Mucosa of descending colon (tissue), 3 donors: ENCODE measurements at regions not wholly inside any gene's neighbourhood (a gene's known extent, or its start where the extent isn't known, plus 50 kb on each side); places are given as distances from the start of the nearest gene placed in this dataset.

Experiments
- ATAC-seq: fragments of 200-7000 bp; cut with Tn5 transposase; one replicate; pipeline ENCODE4 v1.9.1; 2020; ENCODE audit warnings: mild to moderate bottlenecking, moderate library complexity
- DNase-seq, 3 donors: peaks; one replicate each; pipeline ENCODE4 v3.0.0-alpha.2; 2020
- H3K36me3 ChIP-seq: fragments of 200-600 bp; one replicate; pipeline ENCODE4 v1.8.0; 2021; ENCODE audit warnings: low read depth, mild to moderate bottlenecking
- H3K4me1 ChIP-seq: fragments of 200-600 bp; one replicate; pipeline ENCODE4 v1.8.0; 2021; ENCODE audit warnings: low read depth, mild to moderate bottlenecking
- H3K4me3 ChIP-seq: fragments of 200-600 bp; one replicate; pipeline ENCODE4 v1.8.0; 2021; ENCODE audit warnings: mild to moderate bottlenecking
- H3K9me3 ChIP-seq: fragments of 200-600 bp; one replicate; pipeline ENCODE4 v1.8.0; 2021; ENCODE audit warnings: mild to moderate bottlenecking
- intact Hi-C, 2 donors: fragments of 100-400 bp; cut with DNase I in 1 of 2; cut with micrococcal nuclease in 1 of 2; formaldehyde crosslinking; loops; one replicate each; pipeline versions ENCODE4 v1.11.0 to v1.11.1; 2022; cut with DNase I, micrococcal nuclease
- TF ChIP-seq, protein P1 (sequence below): fragments of 200-600 bp; IDR thresholded peaks from one replicate; pipeline ENCODE4 v1.8.0; 2022; ENCODE audit warnings: antibody characterized with exemption, mild to moderate bottlenecking
- donor health status: DM: no; HTN: no; CAD: no; lungs with moderate emphysema.
- donor health status: DM: no; HTN: no; CAD: no.
- donor health status: DM: no; HTN: yes; CAD: no.

DNA sequence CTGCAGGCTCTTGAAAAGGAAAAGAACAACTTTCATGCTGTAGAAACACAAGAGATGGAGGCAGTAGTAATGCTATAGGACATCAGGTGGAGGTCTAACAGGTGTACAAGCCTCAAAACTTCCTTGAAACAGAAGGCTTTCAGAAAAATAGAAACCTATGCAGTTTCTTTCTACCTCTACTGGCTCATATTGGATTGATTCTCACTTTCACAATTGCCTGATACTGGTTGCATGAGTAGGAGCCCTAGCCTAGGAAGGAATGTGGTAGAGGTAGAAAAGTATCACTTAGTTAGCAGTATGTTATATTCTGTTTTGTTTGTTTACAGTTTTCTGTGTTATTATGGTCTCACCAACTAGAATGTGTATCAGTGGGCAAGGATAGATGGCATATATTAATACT is 175.4 kb upstream of the GORAB start:
- TF ChIP-seq, protein P1, sequence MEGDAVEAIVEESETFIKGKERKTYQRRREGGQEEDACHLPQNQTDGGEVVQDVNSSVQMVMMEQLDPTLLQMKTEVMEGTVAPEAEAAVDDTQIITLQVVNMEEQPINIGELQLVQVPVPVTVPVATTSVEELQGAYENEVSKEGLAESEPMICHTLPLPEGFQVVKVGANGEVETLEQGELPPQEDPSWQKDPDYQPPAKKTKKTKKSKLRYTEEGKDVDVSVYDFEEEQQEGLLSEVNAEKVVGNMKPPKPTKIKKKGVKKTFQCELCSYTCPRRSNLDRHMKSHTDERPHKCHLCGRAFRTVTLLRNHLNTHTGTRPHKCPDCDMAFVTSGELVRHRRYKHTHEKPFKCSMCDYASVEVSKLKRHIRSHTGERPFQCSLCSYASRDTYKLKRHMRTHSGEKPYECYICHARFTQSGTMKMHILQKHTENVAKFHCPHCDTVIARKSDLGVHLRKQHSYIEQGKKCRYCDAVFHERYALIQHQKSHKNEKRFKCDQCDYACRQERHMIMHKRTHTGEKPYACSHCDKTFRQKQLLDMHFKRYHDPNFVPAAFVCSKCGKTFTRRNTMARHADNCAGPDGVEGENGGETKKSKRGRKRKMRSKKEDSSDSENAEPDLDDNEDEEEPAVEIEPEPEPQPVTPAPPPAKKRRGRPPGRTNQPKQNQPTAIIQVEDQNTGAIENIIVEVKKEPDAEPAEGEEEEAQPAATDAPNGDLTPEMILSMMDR, result no peak
- H3K36me3 ChIP-seq, result no peaks in the 10 kb centered on the region
- no peak overlapping the region for H3K4me3 ChIP-seq
- intact Hi-C loops, result no loop called here
- H3K4me1 ChIP-seq, result no peaks in the 10 kb centered on the region
- DNase-seq (no peak), ATAC-seq (no peak)
- no peaks in the 10 kb centered on the region for H3K9me3 ChIP-seq

DNA sequence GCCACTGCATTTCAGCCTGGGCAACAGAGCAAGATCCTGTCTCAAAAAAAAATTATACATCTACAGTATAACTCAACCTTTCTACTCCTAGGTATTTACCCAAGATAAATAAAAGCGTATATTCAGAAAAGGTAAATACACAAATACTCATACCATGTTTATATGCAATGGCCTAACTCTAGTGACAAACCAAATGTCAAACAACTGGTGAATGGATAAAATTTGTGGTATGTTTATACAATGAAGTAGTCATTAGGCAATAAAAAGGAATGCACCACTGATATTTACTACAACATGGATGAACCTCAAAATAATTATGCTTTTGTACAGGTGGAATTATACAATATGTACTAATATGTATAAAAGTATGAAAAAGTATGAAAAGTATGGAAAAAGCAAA is 174.2 kb upstream of the GORAB start:
- ATAC-seq (no peak), DNase-seq (no peak)
- intact Hi-C loops, result no loop called here
- TF ChIP-seq, protein P1, result no peak
- no peaks in the 10 kb centered on the region for H3K36me3 ChIP-seq
- no peaks in the 10 kb centered on the region for H3K9me3 ChIP-seq
- H3K4me1 ChIP-seq, result no peaks in the 10 kb centered on the region
- H3K4me3 ChIP-seq, result no peak overlapping the region

DNA sequence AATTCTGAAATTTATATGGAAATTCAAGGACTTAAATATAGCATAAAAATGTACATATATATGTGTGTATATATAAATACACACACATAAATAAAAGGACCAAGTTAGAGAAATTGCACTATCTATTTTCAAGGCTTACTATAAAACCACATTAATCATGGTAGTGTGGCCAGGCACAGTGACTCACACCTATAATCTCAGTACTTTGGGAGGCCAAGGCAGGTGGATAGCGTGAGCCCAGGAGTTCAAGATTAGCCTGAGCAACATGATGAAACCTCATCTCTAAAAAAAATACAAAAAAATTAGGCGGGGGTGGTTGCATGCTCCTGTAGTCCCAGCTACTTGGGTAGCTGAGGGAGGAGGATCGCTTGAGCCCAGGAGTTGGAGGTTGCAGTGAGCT is 171.4 kb upstream of the GORAB start:
- Histone ChIP-seq H3K9me3 (no peaks in the 10 kb centered on the region), H3K4me1 (no peaks in the 10 kb centered on the region), H3K4me3 (no peak overlapping the region), H3K36me3 (no peaks in the 10 kb centered on the region)
- intact Hi-C loops, result no loop called here
- no peak for DNase-seq
- TF ChIP-seq, protein P1, result no peak
- no peak for ATAC-seq

DNA sequence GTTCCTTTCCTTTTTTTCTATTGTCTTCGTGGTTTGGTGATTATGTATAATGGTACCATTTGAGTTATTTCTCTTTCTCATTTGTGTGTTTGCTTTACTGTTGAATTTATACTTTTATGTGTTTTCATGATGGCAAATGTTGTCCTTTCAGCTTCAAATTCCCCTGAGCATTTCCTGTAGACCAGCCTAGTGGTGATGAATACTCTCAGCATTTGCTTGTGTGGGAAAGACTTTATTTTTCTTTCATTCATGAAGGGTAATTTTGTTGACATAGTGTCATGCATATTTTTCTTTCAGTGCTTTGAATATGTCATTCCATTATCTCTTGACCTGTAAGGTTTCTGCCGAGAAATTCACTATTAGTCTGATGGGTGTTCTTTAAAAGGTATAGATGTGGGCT is 166.6 kb upstream of the GORAB start:
- no peaks in the 10 kb centered on the region for H3K9me3 ChIP-seq
- TF ChIP-seq, protein P1, result no peak
- H3K4me3 ChIP-seq, result no peak overlapping the region
- no peaks in the 10 kb centered on the region for H3K4me1 ChIP-seq
- ATAC-seq (no peak), DNase-seq (no peak)
- no peaks in the 10 kb centered on the region for H3K36me3 ChIP-seq
- intact Hi-C loops, result no loop called here

DNA sequence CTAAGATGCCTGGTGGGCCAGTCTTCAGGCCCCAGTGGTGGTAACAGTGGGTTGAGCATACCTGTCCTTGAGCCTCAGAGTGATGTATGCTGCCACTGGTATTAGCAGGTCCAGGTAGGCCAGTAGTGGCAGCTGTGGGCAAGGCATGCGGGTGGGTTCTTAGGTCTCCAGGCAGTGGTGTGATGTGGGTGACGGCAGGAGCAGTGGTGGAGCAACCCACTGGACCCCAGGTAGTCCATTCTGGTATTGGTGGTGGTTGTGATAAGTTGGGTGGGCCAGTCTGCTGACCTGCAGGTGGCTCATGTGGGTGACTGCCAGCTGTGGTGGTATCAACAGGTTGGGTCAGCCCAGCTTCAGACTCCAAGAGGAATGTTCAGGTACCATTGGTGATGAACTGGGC is 165.0 kb upstream of the GORAB start:
- intact Hi-C loops, result no loop called here
- no peaks in the 10 kb centered on the region for H3K9me3 ChIP-seq
- no peaks in the 10 kb centered on the region for H3K4me1 ChIP-seq
- H3K4me3 ChIP-seq, result no peak overlapping the region
- H3K36me3 ChIP-seq, result no peaks in the 10 kb centered on the region
- TF ChIP-seq, protein P1, result no peak
- ATAC-seq (no peak), DNase-seq (peak in 1 of 3 donors; percentile 15)

DNA sequence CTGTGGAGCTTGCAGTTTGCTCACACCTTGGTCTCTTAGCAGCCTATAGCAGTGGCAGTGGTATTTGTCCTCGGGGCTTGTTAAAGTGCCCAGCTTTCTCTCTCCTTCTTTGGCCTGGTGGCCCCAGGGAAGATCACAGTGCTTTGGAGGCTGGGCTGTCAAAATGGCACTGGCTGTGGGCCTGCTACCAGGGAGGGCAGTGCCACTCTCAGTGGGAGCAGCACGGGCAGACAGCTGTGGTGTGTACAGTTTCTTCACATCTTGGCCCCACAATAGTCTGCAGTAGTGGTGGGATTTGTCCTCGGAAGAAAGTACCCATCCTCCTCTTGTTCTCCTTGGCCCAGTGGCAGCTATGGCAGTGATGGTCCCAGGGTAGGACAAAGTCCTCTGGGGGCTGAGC is 164.4 kb upstream of the GORAB start:
- Histone ChIP-seq H3K36me3 (no peaks in the 10 kb centered on the region), H3K9me3 (no peaks in the 10 kb centered on the region), H3K4me3 (no peak overlapping the region), H3K4me1 (no peaks in the 10 kb centered on the region)
- TF ChIP-seq, protein P1, result no peak
- intact Hi-C loops, result no loop called here
- DNase-seq (peak in 1 of 3 donors; percentile 18), ATAC-seq (no peak)
